ENCODE measurements at regions not wholly inside any gene's neighbourhood (a gene's known extent, or its start where the extent isn't known, plus 50 kb on each side); places are given as distances from the start of the nearest gene placed in this dataset.
A peak's percentile ranks its signal among the peaks of the same experiment; 100 is the strongest.

DNA sequence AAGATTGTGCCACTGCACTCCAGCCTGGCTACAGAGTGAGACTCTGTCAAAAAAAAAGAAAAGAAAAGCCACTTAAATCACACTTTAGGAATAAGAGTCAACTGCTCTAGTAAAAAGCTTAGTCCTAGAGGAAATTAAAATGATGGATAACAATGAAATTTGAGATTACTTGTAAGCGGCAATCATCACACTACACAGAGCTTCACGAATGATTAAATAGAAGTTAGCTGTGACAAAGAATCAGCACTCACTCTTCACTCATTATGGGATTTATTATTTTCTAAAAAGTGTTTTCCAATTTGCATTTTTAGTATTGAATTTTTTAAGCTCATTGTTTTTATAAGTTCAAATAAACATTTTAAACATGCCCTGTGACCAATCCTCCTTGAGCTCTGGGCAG lies 718.0 kb downstream of the UTRN start:
- DNase-seq = no peak

DNA sequence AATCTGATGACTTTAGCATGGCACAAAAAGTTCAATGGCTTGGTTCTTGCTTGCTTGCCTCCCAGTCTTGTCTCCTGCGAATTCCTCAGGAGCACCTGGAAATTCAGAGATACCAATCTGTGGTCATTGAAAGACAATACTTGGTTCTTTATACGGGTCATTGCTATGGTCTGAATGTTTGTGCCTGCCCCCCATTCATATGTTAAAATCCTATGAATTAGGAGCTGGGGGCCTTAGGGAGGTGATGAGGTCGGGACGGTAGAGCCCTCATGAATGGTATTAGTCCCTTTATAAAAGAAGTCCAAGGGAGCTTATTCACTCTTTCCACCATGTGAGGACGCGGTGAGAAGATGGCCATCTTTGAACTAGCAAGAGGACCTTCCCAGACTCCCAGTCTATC lies 721.8 kb downstream of the UTRN start:
- DNase-seq = no peak

DNA sequence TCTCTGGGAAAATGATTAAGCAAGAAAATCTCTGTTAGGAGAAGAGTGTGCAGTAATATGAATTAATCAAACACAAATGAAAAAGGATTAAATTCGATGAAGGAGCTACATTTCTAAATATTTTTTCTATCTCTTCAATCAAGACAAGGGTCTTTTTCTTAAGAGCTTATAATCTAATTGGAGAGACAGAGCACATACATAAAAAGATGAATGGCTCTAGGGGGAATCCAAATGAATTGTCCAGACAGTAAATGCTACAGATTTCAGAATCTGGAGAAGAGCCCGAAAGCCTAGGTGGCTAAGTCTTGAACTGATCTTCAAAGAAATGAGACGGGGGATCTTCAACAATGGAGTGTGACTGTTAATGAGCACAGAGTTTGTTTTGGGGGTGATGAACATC lies 723.6 kb downstream of the UTRN start:
- DNase-seq = no peak

DNA sequence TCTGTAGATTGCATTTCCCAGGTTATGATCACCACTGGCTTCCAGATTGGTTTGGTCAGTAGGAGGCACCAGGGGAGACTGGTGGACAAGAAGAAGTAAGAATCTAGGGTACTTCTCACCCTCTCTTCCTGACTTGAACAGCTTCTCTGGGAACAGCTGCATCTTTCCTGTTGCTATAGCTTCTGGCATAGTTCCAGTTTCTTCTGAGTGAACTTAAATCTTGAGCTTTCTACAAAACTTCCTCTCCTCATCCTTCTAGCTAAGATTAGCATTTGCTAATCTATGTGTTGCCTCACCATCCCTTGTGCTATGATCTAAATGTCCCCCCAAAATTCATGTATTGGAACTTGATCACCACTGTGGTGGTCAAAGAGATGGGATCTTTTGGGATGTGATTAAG lies 724.6 kb downstream of the UTRN start:
- DNase-seq = no peak

DNA sequence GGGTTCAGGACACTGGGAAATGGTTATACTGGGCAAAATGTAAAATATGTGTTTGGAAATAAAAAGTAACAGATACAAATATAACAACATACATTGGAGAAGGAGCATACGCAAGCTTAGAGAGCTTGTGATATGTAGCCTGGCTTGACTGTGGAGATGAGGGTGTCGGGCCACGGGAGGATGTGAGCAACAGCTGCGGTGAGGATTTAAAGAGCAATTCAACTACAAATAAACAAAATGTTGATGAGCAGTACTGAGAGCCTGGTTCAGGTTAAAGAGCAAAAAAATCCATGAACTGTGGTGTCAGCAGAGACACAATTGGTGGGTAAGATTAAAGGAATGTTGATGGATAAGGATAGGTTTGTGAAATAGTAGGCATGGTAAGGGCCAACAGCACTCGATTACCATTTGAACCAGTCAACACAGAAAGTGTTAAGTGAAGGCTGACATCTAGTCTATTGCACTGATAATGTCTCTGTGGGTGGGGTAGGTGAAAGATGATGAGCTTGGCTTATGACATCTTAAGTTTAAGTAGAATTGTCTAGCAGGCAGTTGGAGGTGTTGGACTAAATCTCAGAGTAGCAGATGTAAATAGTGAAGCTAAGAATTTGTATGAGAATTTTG lies 723.2 kb downstream of the EPM2A start:
- DNase-seq = no peak

DNA sequence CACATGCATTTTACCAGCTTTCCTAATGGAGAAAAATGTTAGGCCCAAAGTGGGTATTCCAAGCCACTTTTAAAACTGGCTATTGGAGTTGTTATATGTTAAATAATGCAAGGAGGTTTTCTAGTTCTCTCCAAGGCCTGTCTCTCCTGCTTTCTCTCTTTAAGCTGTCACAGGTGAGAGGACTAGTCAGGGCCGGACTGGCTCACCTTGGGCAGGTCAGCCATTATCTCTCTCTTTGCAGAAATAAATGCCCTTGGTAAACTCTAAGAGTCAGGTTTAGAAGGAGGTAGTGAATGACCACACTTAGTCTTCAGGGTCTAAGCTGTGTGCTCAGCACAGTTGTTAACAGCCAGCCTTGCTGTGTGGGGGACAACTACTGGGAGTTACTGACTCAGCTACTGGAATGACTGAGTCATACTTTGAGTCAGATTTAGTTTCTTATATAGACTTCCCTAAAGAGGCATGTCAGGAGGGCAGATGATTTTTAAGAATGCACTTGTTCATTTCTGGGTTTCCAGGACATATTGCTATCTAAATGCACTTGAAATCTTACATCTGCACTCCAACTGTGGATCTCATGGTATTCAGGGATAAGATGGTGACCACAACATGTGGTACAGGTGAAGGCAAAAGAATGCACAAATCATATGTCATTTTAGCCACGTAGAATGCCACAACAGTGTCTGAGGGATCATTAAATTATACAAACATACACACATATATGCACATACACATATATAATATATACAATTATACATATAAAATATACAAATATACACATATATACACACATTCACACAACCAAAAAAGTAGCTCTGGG lies 719.4 kb downstream of the EPM2A start:
- DNase-seq = peak; percentile 83

DNA sequence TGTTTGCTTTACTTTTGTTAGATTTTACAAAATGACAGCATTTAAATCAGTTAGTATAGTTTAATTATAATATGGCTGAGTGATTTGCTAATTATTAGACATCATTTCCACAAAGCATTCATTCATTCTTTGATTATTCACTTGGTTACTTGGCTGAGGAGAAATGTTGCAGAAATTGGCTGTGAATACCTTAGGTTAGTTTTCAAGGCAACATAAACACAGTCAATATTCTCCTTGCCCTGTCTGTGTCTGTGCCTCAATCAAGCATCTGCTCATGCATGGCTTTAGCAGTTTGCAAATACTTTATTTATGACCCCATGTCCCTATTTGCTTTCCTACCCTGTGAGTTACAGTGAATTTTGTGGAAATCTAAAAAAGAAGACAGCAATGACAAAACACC lies 718.3 kb downstream of the EPM2A start:
- DNase-seq = no peak

DNA sequence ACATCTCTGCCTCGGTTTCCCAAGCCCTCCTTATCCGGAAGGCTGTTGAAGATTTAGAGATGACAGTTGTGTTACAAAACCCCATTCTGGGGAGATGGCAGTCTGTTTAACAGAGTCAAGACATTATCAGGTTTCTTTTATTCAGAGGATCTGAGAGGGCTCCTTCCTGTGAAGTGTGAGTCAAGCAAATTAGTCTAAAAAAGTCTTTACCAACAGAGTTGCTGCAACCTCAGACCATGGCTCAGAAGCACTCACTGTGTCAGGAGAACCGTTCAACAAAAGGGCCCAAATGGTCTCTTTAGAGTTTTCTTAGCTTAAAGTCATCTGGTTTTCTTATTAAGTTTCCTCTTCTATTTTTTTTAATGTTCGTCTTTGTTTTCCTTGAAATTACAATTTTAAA lies 717.8 kb downstream of the EPM2A start:
- DNase-seq = peak; percentile 11

DNA sequence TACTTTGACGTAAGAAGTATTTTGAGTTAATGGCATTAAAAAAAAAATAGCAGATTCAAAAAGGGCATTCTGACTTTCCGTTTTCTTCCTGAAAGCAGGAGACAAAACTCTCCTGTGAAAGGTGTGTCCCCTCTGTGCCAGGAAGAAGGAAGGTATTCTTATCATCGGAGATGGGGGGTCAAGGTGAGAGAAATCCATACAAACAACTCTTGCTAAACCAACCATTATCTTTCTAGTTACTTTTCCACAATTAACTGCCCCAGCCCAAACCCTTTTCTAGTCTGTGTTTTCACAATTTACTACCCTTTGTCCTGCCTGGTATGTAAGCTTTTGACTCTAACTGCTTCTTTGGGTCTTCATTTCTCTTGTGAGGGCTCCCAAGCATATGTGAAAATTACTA lies 717.3 kb downstream of the EPM2A start:
- DNase-seq = no peak

DNA sequence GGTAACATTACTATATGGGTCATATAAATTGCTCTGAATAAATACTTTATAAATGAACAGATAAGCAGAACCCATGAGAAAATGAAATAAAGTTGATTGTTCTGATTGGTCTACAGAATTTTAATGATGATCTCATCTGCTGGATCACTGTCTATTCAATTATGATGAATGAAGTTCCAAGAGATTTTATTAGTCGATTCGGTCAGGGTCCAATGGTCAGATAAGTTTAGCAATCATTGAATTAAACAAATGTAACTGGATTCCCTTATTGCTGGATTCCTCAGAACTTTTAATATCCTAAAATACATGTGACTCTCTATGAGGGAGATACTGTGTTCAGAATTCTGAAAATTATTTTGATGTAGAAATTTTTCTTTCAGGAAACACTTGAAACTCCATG lies 715.2 kb downstream of the EPM2A start:
- DNase-seq = no peak

DNA sequence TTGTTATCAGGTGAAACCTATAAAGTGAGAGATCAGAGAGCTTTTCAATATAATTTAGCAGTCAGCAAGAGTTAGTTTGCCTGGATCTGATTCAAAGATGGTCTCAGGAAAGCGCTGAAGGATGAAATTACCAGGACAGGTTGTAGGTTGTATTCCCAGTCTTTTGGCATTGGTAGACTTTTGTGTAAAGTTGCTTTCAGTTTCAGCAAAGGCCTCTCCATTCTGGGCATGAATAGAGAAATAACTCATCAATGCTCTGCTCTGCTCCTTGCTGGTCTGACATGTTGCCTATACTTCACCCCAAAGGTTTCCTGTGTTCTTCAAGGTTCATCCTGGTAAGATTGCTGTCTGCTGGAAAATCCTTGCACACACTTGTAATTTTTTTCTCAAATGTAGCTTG lies 714.8 kb downstream of the EPM2A start:
- no peak for DNase-seq

DNA sequence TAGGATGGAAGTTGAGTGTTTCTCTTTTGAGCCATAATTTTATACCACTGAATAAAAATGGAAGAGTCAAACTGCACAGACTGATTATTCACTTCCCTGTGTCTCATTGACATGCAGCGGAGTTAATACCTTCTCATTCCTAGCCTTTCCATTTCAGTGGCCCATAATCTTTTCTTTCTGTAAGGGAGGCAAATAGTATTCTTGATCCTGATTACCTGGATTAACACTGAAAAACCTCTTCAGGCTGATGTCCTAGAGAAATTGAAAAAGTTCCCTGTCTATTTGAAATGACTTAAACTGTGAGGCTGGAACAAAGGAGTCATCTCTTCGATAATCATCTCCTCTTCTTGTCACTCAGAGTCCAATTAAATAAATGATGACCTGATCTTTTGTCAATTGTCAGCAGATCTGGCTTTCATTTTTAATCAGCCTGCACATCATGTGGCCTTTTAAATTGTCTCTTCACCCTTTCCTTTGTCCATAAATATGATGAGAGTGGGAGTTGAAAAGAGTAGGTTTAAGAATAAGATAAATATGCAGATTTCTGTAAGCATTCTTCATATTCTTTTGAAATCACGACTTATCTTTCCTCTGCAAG lies 713.0 kb downstream of the EPM2A start:
- DNase-seq = peak; percentile 21

DNA sequence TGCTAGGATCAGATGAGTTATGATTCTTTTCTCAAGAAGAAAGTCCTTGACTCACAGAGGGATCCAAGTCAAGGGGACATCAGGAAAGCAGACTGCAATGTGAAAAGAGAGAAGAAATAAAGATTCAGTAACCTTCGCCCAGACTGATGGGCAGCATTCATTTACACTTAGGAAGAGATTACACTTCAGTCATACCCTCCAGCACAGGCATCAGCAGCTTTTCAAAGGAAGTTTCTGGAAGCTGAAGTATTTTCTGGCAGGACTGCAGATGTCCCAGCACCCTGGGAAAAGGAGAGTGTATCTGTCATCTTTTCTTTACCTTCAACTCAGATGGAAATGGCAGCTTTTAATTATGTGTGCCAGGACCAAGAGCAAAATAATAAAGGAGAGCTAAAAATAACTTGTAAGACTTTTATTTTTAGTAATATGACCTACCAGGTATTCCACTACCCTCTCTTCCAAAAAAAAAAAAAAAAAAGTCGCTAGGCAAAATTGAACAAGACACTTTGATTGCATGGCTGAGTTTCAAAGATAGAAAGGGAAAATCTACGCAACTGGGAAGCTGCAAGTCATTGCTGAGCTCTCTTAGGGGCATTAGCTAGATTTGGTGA lies 712.1 kb downstream of the EPM2A start:
- DNase-seq = no peak

DNA sequence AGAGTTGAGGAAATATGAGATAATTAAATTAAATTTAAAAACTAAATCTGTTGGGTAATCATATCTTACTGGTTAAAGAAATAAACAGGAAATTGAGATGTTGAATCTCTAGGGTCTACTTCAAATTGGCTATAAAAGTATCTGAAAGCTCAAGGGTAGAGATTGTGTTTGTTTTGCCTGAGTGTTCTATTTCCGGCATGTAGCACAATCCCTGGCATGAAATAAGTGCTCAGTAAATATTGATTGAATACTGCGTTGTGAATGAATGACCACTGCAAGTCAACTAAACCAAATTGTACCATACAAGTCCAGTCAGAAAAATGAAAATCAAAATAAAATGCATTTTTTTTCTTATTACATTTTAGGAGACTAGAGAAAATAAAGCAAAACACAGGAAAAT lies 709.8 kb downstream of the EPM2A start:
- DNase-seq = no peak

DNA sequence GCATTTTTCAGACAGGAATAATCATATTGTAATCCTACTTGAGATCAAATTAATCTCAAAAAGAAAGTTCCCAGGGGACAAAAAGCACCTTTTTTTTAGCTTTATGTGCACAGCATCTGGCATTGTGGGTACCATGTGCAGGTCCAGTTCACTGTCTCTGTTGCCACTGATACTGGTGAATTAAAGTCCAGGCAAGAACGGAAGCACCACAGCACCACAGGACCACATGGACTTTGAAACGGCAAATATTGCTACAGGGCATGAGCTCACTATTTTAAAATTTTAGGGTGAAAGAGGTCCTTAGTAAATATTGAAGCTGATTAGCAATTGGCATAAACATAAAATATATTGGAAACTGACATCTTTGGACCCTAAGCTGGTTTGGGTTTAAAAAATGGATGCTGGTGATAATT lies 709.0 kb downstream of the EPM2A start:
- DNase-seq = no peak

DNA sequence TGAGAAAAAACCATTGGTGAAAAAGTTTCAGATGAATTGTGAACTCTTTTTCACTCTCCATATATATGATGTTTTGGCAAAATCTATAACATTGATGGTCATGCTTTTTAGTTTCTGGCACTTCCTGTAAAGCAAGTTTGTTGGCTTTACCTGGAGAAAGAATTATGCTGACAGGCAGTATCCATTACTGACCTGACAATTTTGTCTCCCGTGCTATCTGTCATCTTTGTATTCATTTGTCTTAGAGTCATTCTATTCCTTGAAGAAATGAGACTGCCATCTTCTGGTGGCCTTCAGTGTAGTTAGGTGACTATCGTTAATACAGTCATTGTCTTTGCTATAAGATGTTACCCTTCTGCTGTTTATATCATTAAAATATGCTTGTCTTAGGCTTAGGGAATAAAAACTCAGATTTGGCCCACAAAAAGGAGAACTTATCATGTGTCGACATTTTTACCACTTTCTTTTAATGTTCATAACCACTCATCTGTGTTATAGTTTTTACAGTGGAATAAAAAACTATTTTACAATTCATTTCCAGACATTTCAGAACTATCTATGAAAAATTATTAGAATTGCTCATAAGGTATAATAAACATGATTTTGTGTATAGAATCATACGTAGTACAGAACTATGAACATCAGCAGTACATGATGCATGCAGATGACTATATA lies 707.0 kb downstream of the EPM2A start:
- DNase-seq = peak; percentile 58

DNA sequence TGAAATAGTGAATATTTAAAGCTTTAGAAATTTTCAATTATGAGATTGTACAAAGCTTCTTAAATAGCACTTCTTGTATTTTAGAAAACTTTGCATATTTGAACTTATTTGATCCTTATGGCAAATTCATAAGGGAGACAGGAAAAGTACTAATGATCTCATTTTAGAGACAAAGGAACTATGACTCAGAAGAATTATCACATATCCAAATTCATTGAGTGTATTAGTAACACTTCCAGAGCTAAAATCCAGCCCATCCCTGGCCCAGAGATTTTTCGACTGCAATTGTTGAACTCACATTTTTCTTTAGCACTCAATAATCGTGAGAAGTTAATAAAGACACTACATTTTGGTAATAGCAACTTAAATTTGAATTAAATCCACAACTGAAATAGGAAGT lies 704.3 kb downstream of the EPM2A start:
- no peak for DNase-seq

DNA sequence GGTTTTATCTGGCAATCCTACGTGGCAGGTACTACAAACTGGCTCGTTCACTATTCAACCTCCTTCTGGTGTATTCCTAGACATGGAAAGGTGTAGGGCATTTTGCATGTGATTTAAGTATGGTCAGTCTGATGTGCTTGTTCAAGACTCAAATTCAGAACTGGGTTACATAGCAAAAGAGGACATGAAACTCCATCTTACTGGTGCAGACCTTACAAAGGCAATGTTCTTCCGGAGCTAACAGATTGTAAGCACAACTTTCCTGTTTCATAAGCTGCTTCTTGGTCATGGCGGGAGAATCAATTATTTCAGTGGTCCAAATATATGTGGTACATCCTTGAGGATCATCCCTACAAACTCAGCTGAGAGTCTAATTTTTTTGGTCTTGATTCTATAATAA lies 703.4 kb downstream of the EPM2A start:
- no peak for DNase-seq

DNA sequence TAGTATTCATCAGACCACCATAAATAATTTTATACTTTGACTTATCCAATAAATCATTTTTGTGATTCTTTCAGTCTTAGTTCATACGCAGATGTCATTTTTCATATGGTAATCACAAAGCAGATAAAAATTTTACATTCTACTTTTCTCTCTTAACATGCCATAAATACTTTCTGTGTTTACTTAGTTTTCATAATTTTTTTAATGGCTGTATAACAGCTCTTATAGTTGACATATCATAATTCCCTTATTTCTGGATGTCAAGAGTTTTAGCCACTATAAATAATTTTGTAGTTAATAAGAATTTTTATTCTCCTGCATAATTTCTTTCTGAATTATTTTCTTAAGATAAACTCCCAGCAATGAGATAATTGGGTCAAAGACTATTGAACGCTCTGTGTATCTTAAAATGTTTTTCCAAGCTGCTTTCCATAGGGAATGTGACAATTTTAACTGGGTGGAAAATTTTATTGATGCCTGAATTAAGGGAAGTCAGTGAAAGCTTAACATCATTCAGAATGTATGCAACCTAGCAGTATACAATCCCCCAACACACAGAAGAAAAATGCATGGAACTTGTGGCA lies 702.7 kb downstream of the EPM2A start:
- no peak for DNase-seq

DNA sequence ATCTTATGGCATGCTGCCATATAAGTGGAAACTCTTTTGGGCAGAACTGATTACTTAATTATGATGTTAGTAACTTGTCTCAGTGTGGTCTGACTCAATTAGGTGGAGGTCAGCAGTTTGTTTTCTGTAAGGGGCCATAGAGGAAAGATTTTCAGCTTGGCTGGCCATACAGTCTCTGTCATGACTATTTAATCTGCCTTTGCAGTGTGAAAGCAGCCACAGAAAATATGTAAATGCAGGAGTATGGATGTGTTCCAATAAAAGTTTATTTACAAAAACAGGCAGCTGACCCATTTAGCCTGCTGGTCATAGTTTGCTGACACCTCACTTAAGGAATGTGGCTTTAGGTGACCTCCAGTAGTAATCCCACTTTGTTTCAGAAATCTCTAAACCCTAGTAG lies 700.7 kb downstream of the EPM2A start:
- no peak for DNase-seq

DNA sequence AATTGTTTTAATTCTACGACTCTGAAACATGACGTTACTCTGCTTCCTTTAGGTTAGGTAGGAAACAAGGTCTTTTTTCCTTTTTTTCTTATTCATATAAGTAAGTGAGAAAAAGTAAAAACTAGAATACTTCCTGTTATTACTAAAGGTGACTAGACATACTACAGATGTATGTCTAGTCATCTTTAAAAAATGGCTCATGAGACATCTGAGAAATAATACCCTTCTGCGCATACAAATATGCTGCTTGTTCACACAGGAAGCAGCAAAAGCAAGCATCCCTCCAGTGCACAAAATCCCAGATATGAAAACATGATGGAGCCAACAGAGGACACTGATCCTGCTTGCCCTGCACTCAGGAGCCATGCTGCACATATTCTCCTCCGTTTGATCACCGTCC lies 699.1 kb downstream of the EPM2A start:
- DNase-seq = no peak

DNA sequence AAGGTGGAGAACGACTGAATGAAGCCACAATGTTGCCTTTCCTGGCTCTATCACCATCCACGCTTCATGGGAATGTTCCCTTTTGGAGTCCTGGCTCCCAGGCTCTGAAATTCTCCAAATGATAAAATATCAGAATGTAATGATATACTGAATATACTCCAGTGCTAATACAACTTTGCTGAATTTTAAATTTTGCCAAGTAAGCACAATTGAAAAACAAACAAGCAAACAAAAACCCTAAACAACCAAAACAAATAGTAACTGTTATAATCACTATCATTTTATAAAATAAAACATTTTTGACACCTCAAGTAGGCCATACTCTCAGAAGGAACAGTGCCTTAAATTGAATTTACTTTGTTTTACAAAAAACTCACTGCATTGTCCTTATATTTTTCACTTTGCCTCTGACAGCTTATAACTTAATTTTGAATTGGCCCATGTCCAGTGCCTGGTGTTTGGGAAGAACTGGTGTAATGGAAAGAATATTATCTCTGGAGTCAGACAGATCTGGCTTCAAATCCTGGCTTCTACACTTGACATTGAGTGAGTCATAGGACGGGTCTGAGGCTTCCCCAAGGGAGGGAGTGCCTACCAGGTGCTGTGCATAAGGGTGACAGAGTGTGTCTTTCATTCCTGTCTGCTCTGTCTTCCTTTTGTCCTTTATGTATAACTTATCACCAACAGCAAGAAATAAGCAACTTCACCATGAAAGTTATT lies 698.3 kb downstream of the EPM2A start:
- DNase-seq = no peak
